ENCODE measurements at regions not wholly inside any gene's neighbourhood (a gene's known extent, or its start where the extent isn't known, plus 50 kb on each side); places are given as distances from the start of the nearest gene placed in this dataset.
A peak's percentile ranks its signal among the peaks of the same experiment; 100 is the strongest.
"Not testable (repeated sequence)": the region's sequence is repeated elsewhere in the genome, so short reads cannot be mapped to it uniquely, and the experiment has no call there.

DNA sequence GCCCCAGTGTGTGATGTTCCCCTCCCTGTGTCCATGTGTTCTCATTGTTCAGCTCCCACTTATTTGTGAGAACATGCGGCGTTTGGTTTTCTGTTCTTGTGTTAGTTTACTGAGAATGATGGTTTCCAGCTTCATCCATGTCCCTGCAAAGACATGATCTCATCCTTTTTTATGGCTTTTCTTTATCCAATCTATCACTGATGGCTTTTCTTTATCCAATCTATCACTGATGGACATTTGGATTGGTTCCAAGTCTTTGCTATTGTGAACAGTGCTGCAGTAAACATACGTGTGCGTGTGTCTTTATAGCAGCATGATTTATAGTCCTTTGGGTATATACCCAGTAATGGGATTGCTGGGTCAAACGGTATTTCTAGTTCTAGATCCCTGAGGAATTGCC lies 455.8 kb downstream of the MAT2B start:
- not testable (repeated sequence) for DNase-seq

DNA sequence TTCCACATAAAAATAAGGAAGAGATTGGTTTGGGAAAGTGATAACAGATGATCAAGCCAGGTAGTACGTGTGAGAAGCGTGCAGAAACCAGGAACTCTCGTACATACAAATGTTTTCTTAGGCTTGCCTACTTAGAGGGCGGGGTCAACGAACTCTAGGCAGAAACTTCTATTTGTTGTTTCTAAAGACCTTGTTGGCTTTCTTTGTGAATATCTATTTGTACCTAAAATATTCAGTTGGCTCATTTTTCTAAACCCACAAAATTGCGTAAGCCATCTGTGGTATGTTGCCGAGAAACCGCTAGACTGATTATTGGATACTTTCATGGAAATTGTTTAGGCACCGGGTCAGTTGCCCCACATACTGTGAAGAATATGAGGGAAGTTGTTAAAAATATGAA lies 458.5 kb downstream of the MAT2B start:
- DNase-seq = no peak

DNA sequence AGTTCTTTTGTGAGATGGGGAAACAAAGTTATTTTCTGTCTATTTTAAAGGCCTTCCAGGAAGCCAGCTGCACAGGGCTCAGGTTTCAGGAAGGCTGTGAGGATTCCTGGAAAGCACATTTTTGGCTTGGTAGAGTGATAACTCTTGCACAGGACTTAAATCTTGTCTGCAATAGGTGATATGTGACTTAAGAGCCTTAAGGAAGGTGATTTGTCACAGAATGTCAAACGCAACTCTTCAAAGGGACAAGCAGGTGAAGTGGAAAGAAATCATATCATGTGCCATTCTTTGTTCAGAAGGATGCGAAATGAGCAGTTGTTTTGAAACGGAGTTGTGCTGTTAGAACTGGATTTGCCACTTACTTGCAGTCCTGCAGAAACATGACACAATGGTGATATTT lies 459.3 kb downstream of the MAT2B start:
- DNase-seq = no peak

DNA sequence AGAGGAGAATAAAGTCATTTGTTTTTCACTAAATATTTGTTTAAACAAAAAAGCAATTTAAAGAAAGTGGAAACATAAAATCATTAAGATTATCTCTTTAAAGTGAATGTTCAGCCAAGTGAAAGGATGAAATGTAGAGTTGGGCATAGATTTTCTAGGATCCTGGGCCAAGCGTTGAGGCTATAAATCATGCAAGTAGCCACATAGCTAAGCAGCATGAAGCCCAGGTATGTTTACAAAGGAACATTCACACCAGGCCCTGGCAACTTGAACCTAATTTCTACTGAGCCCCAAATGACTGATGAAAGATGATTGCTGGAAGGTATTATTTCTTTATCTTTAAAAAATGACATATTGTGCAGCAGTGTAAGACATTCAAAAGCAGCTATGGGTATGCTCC lies 461.8 kb downstream of the MAT2B start:
- DNase-seq = no peak

DNA sequence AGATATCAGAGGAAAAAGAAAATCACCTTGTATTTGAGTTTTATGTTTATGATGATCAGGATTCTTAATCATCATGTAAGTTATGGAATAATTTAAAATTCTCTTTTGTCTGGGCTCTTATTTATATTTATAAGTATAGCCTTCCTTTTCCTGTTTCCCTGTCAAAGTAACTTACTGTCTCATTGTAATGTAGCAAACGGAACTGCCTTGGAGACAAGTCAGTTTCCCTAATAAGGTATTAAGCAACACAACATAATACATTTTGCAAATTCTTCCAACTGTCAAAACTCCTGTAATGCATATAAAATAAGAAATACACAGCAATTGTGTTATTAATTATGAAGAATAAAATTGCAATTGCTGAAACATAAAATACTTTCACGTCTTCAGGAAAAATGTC lies 463.2 kb downstream of the MAT2B start:
- DNase-seq = no peak

DNA sequence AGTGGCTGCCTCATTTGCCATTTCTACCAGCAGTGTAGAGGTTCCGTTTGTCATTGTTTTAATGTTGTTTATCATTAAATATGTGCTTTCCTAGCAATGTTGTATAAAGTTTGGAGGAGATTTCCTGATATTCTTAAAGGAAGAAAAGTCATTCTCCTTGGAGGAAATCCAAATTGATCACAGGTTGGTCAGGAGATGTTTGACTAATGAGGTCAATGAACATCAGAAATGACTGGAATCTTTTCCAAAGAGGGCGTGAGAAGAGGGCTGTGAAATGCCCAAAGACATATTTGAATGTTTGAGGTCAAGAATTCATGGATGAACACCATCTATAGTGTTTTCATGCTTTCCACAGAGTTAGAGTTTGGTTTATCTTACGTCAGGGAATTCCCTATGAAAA lies 471.3 kb downstream of the MAT2B start:
- no peak for DNase-seq

DNA sequence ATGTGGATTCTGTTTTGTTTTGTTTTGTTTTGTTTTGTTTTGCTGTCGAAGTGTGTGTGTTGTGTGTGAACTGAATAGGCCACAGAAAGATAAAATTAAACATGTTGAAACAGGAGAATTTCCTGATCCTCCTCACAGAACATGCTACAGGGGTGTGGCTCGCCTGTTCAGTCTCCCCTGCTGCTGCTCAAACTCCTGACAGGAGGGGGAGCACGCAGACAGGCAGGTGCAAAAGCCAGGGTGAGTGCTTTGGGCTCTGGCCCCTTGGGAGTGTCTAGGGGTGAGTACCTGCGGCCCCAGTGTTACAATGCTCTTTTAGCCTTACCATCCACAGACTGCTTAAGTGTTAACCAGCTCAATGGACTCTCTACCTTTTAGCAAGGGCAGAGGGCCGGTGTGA lies 473.5 kb downstream of the MAT2B start:
- DNase-seq = no peak

DNA sequence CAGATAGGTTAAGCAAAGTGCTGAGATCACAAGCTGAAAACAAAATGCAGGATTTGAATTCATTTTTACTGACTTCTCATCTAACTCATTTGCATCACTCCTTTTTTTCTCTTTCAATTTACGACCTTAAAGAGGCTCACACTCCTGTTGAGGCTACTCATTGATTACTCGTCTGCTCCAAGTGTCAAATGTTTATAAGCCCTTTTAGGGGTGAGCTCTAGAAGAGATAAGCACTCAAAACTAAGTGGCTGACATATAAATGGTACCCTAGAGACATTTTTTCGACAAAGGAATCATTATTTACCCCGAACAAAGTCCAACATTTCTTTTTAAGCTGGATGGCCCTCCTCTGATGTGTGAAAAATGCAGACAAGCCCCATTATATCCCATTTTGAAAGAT lies 483.1 kb downstream of the MAT2B start:
- DNase-seq = no peak

DNA sequence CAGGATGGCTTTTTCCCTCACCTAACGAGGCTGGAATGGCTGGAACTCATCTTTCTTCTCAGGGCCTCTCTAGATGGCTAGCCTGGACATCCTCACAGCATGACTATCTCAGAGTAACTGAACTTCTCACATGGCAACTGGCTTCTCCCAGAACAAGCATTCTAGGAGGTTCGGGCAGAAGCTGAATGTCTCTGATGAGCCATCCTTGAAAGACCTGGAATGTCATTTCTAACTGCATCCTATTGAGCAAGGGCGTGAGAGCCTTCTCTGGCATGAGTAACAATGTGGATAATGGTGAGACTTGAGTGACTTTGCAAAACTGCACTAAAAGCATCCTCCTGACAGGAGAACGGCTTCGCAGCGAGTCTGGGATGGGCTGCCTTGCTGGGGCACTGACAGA lies 487.7 kb downstream of the MAT2B start:
- DNase-seq = no peak

DNA sequence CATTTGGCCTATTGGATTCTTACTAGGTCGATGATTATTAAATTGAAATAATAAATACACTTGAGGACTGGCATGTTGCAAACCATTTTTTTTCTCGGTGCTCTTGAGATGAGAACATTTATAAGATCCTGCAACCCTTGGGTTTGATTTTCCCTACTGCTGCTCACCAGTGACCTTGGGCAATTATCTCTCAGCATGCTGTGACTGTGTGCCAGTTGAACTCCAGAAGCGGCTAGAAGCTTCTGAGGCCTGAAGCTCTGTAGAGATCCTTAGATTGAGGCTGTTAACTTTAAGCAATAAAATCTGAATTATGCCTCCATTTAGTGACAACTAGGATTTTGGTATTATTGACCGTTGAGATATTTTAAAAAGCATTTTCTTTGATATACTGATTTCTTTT lies 489.8 kb downstream of the MAT2B start:
- no peak for DNase-seq

DNA sequence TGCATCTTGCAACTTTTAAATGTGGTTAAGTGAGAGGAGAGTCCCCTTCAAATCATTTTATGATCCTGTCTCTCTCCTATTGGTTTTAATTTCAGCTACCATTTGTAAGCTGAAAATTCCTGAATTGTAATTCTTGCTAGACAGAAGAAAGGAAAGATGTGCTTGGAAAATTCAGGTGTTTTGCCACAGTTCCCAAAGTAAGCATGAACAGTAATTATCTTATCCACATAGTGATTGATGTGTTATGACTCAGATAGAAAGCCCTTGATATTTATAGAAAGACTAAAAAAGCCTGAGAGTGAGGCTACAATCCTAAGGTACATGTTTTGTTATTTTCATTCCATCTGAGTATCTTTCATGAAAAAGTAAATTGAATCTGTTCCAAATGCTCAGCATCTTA lies 492.5 kb downstream of the MAT2B start:
- no peak for DNase-seq

DNA sequence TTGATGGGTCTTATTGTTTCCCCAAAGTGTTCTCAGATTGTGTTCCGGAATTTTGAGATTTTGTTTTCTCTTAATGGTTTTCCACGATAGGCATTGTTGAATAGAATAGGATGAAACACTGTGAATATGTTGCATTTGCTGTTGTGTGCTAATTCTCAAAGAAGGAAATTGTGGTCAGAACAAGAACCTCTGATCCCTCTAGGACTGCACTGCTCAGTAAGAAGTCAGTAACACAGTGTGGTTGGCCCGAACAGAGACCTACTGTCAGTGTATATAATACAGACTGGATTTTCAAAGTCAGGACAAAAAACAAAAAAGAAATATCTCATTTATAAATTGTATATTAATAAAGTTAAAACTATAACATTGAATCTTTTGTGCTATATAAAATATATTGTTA lies 494.8 kb downstream of the MAT2B start:
- DNase-seq = no peak

DNA sequence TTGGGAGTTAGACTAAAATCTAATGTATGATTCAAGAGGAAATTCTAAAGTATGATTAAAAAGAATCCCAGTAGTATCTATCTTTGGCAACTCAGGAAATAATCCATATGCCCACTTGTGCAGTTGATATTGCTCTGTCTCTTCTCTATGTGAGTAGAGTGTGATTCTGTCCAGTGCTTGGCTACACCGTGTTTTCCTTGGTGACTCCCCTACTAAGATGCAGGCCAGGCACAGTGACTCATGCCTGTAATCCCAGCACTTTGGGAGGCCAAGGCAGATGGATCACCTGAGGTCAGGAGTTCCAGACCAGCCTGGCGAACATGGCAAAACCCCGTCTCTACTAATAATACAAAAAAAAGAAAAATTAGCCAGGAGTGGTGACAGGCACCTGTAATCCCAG lies 495.4 kb downstream of the MAT2B start:
- no peak for DNase-seq

DNA sequence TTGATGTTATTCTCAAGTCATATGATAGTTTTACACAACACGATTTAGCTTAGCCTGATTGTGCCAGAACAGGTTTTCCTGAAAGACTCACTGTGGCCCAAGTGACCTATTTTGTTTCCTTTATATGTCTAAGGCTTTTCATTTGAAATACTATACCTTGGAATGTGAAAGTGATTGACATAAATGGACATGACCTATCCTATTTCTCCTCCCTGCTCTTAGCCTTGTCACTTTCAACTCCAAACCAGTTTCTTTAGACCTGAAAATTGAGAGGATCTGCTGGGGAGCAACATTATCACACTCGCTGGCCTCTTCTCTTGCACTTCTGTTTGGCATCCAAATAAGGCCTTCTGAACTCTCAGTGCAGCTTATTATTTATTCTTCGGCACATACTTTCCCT lies 496.8 kb downstream of the MAT2B start:
- no peak for DNase-seq

DNA sequence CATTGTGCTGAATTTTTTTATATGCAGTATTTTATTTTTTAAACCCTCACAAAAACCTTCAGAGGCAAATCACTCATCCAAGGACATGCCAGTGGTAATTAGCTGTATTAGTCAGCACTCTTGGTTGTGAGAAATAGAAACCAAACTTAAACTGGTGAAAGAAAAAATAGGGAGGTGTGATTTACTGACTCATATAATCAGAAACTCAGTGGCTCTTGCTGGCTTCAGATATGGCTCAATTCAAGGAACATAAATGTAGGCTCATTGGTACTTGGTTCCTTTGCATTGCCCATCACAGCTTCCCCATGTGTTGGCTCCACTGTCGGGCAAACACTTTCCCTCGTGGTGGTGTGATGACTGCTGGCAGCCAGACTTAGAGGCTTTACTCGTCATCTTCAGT lies 497.2 kb downstream of the MAT2B start:
- DNase-seq = no peak

DNA sequence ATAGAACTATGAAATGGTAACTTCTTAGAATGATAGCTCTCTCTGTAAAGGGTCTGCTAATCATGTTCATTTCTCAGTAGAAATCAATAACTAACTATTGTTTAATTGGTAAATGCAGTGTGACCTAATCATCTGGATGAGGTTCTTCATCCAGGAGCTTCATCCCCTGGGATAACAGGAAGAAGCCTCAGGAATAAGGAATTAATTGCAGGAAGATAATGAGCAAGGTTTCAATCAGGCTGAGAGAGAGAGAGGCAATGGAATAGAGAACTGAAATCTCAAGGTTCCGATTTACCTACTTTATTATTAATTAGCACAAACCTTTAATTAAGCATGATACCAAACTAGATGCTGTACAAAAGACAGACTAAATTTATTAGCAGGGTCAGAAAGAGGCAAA lies 499.7 kb downstream of the MAT2B start:
- no peak for DNase-seq

DNA sequence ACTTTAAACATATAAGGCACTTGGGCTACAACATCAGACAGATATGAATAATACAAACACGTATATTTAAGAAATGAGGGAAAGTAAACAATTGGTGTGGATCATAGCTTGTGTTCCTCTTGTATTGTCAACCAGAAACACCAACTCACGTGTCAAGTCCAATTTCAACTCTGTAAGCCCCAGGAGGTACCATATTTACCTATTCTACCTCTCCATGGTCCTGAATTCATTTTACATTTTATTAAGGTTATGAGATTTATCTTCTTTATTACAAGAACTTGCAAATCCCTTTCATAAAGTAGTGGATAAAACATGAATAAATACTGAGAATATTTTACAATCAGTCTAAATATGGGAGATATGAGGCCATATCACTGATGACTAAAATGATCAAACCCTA lies 501.6 kb downstream of the MAT2B start:
- DNase-seq = no peak

DNA sequence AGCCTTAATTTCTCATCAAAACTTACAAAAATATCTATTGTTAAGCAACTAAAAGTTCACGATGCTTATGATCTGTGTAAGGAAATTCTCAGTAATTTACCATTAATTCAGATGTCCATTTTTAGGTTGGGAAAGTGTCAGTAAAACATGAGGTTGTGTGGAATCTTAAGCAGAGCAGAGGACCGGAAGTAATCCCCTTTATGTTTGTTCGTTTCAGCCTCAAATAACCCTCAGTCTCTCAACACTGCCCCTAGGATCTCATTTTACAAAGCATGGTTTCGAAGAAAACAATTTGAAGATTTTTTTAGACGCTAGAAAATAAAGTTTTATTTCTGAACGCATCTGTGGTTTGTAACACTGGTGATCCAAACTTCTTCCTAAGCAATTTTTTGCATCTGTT lies 504.2 kb downstream of the MAT2B start:
- no peak for DNase-seq

DNA sequence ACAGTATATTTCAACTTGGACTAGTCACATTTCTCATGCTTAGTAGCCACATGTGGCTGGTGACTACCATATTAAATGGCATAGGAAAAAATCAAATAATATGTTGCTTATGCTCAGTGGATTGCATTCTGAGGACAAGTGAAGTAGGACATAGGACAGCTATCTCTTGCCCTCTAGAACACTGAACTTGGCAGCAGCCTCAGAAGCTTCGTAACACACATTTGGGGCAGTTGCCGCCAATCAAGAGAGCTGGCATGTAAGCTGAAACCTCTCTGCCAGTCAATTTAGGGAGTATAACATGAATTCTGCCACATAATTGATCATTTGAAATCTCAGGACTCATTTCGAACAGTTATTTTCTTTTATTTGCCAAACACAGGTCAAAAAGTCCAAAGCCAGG lies 505.5 kb downstream of the MAT2B start:
- DNase-seq = no peak

DNA sequence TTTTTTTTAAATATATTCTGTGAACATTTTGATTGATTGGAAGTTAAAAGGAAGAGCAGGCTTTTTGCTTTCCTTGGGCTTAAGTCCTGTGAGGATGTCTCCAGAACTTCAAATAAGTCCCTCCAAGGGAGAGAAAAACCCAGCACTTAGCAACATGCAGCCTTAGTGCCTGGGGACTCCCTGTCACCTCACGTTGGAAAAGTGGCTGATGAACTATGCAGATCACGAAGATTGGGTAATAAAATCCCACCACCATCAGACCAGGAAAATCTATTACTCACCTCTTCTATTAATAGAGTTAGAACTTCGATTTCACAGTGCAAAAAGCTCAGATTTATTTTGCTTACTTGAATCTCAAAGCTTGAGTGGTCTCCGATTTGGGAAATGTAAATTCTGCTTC lies 507.0 kb downstream of the MAT2B start:
- DNase-seq = no peak

DNA sequence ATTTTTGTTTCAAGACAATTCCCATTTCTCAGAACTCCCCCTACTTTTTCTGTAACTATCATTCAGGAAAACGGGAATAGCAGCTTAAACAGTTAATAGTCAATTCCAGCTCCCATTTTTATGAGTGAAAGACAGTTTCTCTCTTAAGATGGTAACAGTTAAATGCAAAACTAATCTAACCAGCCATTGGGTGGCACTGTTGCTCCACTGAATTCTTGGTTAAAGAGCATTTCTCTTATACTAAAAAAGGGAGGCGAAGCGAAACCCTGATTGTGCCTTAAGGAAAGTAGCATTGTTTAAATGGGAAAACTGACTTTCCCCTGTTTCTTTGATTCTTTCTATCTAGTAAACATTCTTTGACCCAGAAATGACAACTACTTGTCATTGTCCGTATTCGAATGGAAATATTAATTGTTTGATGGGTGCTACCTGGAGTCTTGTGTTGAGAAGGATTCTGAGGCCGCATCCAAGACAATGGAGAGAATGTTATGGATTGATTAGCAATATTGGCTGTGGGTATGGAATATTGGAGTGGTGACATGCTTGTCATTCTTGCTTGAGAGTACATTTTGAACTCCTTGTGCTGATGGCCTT lies 507.8 kb downstream of the MAT2B start:
- DNase-seq = peak; percentile 23

DNA sequence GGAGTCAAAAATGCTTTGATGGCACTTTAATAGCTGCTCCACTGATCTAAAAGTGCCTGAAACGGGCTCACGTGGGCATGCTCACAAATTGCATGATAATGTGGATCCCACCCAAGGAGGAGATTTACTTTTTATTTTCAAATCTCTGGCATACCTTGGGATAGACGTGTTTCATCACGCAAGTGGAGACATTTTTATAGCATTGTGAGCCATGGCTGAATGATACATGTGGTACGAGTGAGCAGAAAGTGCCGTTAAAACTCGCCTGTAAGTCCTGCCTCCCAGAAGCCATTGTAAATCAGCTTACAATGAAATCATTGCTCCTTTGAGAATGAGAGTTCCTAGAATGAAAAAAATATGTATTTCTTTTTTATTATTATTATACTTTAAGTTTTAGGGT lies 514.7 kb downstream of the MAT2B start:
- DNase-seq = no peak

DNA sequence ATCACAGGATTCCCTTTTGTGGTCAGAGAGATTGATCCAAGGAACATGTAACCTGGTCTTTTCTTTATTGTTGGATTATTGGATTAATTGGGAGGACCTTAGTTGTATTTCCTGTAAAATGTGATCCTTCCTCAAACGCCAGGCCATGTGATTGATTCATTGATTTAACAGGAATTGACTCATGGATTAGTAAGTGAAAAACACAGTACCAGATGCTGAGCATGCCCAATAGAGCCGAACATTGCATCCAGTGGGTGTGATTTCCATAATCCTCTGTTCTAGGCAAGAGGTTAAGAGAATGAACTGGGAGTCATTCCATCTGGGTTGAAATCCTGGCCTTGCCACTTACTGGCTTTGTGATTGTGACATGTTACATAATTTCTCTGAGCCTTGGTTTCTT lies 522.3 kb downstream of the MAT2B start:
- no peak for DNase-seq

DNA sequence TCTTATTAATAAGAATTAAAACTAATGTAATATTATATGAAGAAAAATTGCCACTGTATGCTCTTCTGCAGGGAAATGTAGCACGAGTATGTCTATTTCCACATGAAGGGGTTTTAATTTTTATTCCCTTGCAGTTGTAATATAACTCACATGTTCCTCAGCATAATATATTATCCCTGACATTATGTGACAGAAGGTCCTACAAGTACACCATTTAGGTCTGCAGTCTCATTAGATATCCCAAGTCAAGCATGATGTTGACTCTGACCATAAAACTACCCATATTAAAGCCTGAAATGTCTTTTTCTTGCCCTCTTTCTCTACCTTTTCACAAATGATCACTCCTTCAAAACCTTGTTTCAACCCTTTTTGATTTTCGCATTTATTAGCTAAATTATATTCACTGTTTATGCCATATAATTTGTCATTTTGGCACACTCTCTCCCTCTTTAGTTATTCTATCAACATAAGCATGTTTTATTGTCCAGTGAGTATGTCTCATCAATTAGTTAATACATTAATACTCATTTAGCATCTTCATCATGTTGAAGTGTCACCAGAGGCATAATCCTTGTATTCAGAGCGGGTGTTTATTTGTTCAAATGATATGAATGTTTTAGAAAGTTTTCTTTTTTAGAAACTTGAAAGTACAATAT lies 532.8 kb downstream of the MAT2B start:
- DNase-seq = no peak

DNA sequence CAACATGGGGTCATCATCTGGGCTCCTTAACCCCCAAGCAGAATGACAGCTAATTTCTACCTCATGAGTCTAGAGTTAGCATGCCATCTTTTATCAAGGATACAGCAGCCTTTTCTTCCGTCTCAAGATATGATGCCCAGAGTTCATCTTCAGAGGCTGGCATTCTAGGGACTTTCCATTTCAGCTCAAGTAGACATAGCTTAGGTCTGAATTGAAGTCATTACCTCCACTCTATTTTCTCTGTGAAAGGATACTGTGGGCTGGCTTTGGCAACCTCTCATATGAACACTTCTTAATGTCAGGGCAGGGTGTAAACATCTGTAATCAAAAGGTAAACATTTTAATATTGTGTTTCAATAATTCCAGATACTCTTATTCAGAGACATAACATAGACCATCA lies 535.7 kb downstream of the MAT2B start:
- no peak for DNase-seq

Data from CD4-positive, alpha-beta T cell treated with Interleukin-17A for 1 hour (primary cell).